NCI-H146 treated with DMSO at 0.1 percent for 48 hours (cell line): ENCODE measurements at regions not wholly inside any gene's neighbourhood (a gene's known extent, or its start where the extent isn't known, plus 50 kb on each side); places are given as distances from the start of the nearest gene placed in this dataset.
"Not testable (repeated sequence)": the region's sequence is repeated elsewhere in the genome, so short reads cannot be mapped to it uniquely, and the experiment has no call there.

Experiments
- DNase-seq: peaks from one replicate; lab custom pipeline; 2025; ENCODE audit not compliant: unreplicated experiment; lab: John Stamatoyannopoulos, UW

GRCh38 chr7:65797086-65797485 is 75.8 kb upstream of the VKORC1L1 start:
- not testable (repeated sequence) for DNase-seq

DNA sequence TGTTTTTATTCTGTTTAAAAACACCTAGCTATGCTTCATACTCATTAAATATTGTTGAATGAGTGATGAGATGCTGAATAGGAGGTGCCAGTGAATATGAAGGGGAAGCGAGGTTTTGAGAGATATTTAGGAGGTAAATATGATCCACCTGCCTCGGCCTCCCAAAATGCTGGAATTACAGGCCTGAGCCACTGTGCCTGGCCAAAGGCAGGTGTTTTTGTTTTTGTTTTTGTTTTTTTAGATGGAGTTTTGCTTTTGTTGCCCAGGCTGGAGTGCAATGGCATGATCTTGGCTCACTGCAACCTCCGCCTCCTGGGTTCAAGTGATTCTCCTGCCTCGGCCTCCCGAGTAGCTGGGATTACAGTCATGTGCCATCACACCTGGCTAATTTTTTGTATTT is 75.3 kb upstream of the VKORC1L1 start:
- not testable (repeated sequence) for DNase-seq

GRCh38 chr7:65798111-65799075 is 74.5 kb upstream of the VKORC1L1 start:
- no peak for DNase-seq

GRCh38 chr7:65800191-65800590 is 72.7 kb upstream of the VKORC1L1 start:
- DNase-seq = not testable (repeated sequence)

DNA sequence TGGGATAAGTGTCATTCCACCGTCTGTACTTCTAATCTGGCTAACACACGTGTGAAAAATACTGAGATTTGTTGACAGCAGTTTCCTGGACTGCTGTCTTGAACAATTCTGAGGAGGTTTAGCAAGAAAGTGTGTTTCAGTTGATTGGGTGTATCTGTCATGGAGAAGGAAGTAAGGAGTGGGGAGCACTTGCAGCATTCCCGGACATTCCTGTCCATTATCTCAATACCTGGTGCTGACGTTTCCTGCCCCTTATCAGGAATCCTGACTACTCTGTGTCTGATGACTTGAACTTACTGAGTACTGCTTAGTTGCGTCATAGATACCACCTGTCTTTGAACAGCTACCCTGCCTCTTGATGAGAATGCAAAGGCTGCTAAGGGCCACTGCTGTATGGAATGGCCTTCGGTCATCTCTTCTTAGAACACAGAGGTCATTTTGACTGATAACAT is 72.0 kb upstream of the VKORC1L1 start:
- DNase-seq = no peak

GRCh38 chr7:65804887-65805286 is 68.0 kb upstream of the VKORC1L1 start:
- DNase-seq = no peak

- DNase-seq = not testable (repeated sequence)
Observed at GRCh38 chr7:65807067-65807466, 65.8 kb upstream of the VKORC1L1 start.

DNA sequence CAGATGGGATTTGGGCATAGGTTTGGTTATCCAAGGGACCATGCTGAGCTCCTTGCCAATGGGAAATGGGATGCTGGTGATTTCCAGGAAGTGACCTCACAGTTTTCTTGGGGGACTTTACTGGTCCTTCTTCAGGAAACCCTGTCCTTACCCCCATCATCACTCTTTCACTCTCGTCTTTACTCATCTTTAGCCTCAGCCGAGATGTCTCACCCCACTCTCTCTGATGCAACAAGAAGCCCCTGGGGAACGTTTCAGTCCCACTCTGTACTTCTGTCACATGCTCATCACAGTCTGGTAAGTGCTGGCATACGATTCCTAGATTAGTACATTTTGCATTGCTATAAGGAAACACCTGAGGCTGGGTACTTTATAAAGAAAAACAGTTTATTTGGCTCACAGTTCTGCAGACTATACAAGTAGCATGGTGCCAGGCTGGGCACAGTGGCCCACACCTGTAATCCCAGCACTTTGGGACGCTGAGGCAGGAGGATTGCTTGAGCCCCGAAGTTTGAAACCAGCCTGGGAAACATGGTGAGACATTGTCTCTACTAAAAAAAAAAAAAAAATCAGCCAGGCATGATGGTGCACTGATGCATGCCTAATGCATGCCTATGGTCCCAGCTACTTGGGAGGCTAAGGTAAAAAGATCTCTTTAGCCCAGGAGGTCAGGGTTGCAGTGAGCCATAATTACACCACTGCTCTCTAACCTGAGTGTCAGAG is 63.5 kb upstream of the VKORC1L1 start:
- DNase-seq = no peak

DNA sequence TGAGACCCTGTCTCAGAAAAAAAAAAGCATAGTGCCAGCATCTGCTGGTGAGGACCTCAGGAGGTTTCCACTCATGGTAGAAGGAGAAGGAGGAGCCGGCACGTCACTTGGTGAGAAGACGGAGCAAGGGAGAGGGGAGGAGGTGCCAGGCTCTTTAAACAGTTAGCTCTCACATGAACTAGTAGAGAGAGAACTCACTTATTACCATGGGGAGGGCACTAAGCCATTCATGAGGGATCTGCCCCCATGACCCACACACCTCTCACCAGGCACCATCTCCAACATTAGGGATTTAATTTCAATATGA is 62.9 kb upstream of the VKORC1L1 start:
- no peak for DNase-seq

- no peak for DNase-seq
Observed at GRCh38 chr7:65812281-65812680, 60.6 kb upstream of the VKORC1L1 start.

- not testable (repeated sequence) for DNase-seq
Observed at GRCh38 chr7:65814556-65815167, 58.2 kb upstream of the VKORC1L1 start.

DNA sequence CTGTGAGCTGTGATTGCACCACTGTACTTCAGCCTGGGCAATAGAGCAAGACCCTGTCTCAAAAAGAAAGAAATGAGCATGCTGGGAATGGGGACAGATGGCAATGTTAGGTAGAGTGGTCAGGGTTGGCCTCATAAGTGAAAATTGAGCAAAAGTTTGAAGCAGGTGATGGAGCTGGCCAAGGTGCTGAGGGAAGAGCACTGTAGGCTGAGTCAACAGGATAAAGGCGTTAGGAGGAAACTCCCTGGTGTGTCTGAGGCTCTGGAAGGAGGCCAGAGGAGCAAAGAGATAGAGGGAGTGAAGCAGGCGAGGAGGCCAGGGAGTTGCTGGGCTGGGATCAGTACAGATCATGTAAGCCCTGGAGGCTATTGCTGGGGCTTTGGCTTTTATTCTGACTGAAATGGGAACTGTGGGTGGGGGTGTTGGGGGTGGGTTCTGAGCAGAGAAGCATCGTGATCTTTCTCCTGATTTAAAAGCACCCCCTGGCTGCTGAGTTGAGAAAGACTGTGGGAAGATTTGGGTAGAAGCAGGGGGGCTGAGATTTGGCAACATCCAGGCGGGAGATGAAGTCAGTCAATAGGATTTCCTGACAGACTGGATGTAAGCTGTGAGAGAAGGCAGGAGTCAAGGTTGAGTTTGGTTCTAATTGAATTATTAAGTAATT is 52.5 kb upstream of the VKORC1L1 start:
- no peak for DNase-seq
